GM21423 (cell line): ENCODE measurements at regions not wholly inside any gene's neighbourhood (a gene's known extent, or its start where the extent isn't known, plus 50 kb on each side); places are given as distances from the start of the nearest gene placed in this dataset.
"Not testable (repeated sequence)": the region's sequence is repeated elsewhere in the genome, so short reads cannot be mapped to it uniquely, and the experiment has no call there.

Experiments used
- ATAC-seq: cut with Tn5 transposase; IDR thresholded peaks from one replicate; pipeline ENCODE4 v1.9.1; 2021; ENCODE audit warnings: mild to moderate bottlenecking, moderate library complexity; ENCODE audit not compliant: unreplicated experiment

GRCh38 chr5:109989161-109989560 is 299.4 kb downstream of the MAN2A1 start:
- ATAC-seq: no peak

- no peak for ATAC-seq
These were observed 300.4 kb downstream of the MAN2A1 start for GRCh38 chr5:109989994-109990722.

- ATAC-seq: no peak
These were observed 301.1 kb downstream of the MAN2A1 start for GRCh38 chr5:109990723-109991359.

- ATAC-seq: no peak
These were observed 302.7 kb downstream of the MAN2A1 start for GRCh38 chr5:109992264-109992915.

GRCh38 chr5:109994135-109994534 is 304.4 kb downstream of the MAN2A1 start:
- no peak for ATAC-seq

- no peak for ATAC-seq
These were observed 306.5 kb downstream of the MAN2A1 start for GRCh38 chr5:109996246-109996645.

GRCh38 chr5:109997161-109997560 is 307.4 kb downstream of the MAN2A1 start:
- no peak for ATAC-seq

GRCh38 chr5:109998208-109998607 is 308.5 kb downstream of the MAN2A1 start:
- no peak for ATAC-seq

- ATAC-seq: no peak
These were observed 309.0 kb downstream of the MAN2A1 start for GRCh38 chr5:109998726-109999125.

- ATAC-seq: no peak
These were observed 311.9 kb downstream of the MAN2A1 start for GRCh38 chr5:110001648-110002047.

GRCh38 chr5:110002652-110003051 is 312.9 kb downstream of the MAN2A1 start:
- ATAC-seq: no peak

- ATAC-seq: not testable (repeated sequence)
These were observed 316.3 kb downstream of the MAN2A1 start for GRCh38 chr5:110005907-110006562.

GRCh38 chr5:110007101-110007500 is 317.4 kb downstream of the MAN2A1 start:
- ATAC-seq: no peak

GRCh38 chr5:110008131-110008530 is 318.4 kb downstream of the MAN2A1 start:
- ATAC-seq: no peak

GRCh38 chr5:110012145-110012544 is 322.4 kb downstream of the MAN2A1 start:
- no peak for ATAC-seq

- no peak for ATAC-seq
These were observed 323.3 kb downstream of the MAN2A1 start for GRCh38 chr5:110013017-110013416.

- no peak for ATAC-seq
These were observed 328.1 kb downstream of the MAN2A1 start for GRCh38 chr5:110017854-110018253.

GRCh38 chr5:110018509-110018908 is 328.8 kb downstream of the MAN2A1 start:
- no peak for ATAC-seq

GRCh38 chr5:110019119-110019518 is 329.4 kb downstream of the MAN2A1 start:
- no peak for ATAC-seq

- ATAC-seq: no peak
These were observed 330.1 kb downstream of the MAN2A1 start for GRCh38 chr5:110019780-110020179.

GRCh38 chr5:110021251-110021650 is 331.5 kb downstream of the MAN2A1 start:
- no peak for ATAC-seq

GRCh38 chr5:110025160-110025559 is 335.4 kb downstream of the MAN2A1 start:
- ATAC-seq: no peak
